ENCODE measurements at regions not wholly inside any gene's neighbourhood (a gene's known extent, or its start where the extent isn't known, plus 50 kb on each side); places are given as distances from the start of the nearest gene placed in this dataset.
"Not testable (repeated sequence)": the region's sequence is repeated elsewhere in the genome, so short reads cannot be mapped to it uniquely, and the experiment has no call there.

GRCh38 chr5:87042554-87042953, 225.1 kb upstream of the RASA1 start:
- ATAC-seq (no peak), DNase-seq (ENCODE audit: low read depth, low spot score) (no peak)
- Histone ChIP-seq H3K36me3 (ENCODE audit: control insufficient read depth, insufficient read depth, low read length) (no peaks in the 10 kb centered on the region), H3K27me3 (ENCODE audit: control insufficient read depth, insufficient read depth, low read length) (no peaks in the 10 kb centered on the region), H3K9me3 (ENCODE audit: control insufficient read depth, insufficient read depth, low read depth, low read length) (no peaks in the 10 kb centered on the region; the same call in 1 of the 2 replicates), H3K27ac (ENCODE audit: low read length) (no peak overlapping the region), H3K4me3 (ENCODE audit: low read depth in 2 of 2, low read length in 2 of 2) (no peak overlapping the region), H3K4me1 (ENCODE audit: control insufficient read depth, insufficient read depth, low read length) (no peaks in the 10 kb centered on the region)
- intact Hi-C loops (cut with micrococcal nuclease; ENCODE audit: unreplicated experiment) (no loop called here), in situ Hi-C loops (cut with HindIII; ENCODE audit: low pct_unique_long_range_greater_than_20kb, low sequenced_read_pairs) (no loop called here)
- BruUV-seq (replicated peaks): no TSS peak
- ChIA-PET CTCF (no interaction called here), POLR2A (no interaction called here)
- TF ChIP-seq CTCF (IDR thresholded peaks at IDR 0.05) (no peak), REST (IDR thresholded peaks at IDR 0.05; ENCODE audit: insufficient read depth in 1 of 2, low read depth in 2 of 2, low read length in 1 of 2) (no peak), SIN3A (IDR thresholded peaks at IDR 0.05; ENCODE audit: borderline replicate concordance, insufficient read depth, low read depth, low read length) (no peak), TCF7L2 (IDR thresholded peaks at IDR 0.05; ENCODE audit: low read depth, low read length) (no peak), POLR2AphosphoS5 (IDR thresholded peaks at IDR 0.05; ENCODE audit: low read depth, low read length) (no peak)

- no peaks in the 10 kb centered on the region for H3K36me3 ChIP-seq (ENCODE audit: control insufficient read depth, insufficient read depth, low read length)
- no peak overlapping the region for H3K4me3 ChIP-seq (ENCODE audit: low read depth in 2 of 2, low read length in 2 of 2)
- no peak overlapping the region for H3K27ac ChIP-seq (ENCODE audit: low read length)
- ATAC-seq (no peak), DNase-seq (ENCODE audit: low read depth, low spot score) (no peak)
- in situ Hi-C loops (cut with HindIII; ENCODE audit: low pct_unique_long_range_greater_than_20kb, low sequenced_read_pairs): no loop called here
- ChIA-PET POLR2A (no interaction called here), CTCF (no interaction called here)
- no peaks in the 10 kb centered on the region for H3K4me1 ChIP-seq (ENCODE audit: control insufficient read depth, insufficient read depth, low read length)
- H3K27me3 ChIP-seq (ENCODE audit: control insufficient read depth, insufficient read depth, low read length): no peaks in the 10 kb centered on the region
- H3K9me3 ChIP-seq (ENCODE audit: control insufficient read depth, insufficient read depth, low read depth, low read length): no peaks in the 10 kb centered on the region; the same call in 1 of the 2 replicates
- no peak for TF ChIP-seq TCF7L2 (IDR thresholded peaks at IDR 0.05; ENCODE audit: low read depth, low read length)
- no peak for TF ChIP-seq SIN3A (IDR thresholded peaks at IDR 0.05; ENCODE audit: borderline replicate concordance, insufficient read depth, low read depth, low read length)
- no peak for TF ChIP-seq POLR2AphosphoS5 (IDR thresholded peaks at IDR 0.05; ENCODE audit: low read depth, low read length)
- no TSS peak for BruUV-seq (replicated peaks)
- intact Hi-C loops (cut with micrococcal nuclease; ENCODE audit: unreplicated experiment): no loop called here
These were observed 219.5 kb upstream of the RASA1 start for GRCh38 chr5:87048156-87048555.

GRCh38 chr5:87049012-87049411, 218.7 kb upstream of the RASA1 start:
- H3K9me3 ChIP-seq (ENCODE audit: control insufficient read depth, insufficient read depth, low read depth, low read length); H3K36me3 ChIP-seq (ENCODE audit: control insufficient read depth, insufficient read depth, low read length); DNase-seq (ENCODE audit: low read depth, low spot score); ATAC-seq; CTCF ChIA-PET; in situ Hi-C loops (cut with HindIII; ENCODE audit: low pct_unique_long_range_greater_than_20kb, low sequenced_read_pairs); BruUV-seq (replicated peaks); POLR2A ChIA-PET; H3K4me3 ChIP-seq (ENCODE audit: low read depth in 2 of 2, low read length in 2 of 2); H3K4me1 ChIP-seq (ENCODE audit: control insufficient read depth, insufficient read depth, low read length); H3K27me3 ChIP-seq (ENCODE audit: control insufficient read depth, insufficient read depth, low read length); H3K27ac ChIP-seq (ENCODE audit: low read length); intact Hi-C loops (cut with micrococcal nuclease; ENCODE audit: unreplicated experiment): not testable (repeated sequence)
